ENCODE measurements at regions not wholly inside any gene's neighbourhood (a gene's known extent, or its start where the extent isn't known, plus 50 kb on each side); places are given as distances from the start of the nearest gene placed in this dataset.
A peak's percentile ranks its signal among the peaks of the same experiment; 100 is the strongest.
"Not testable (repeated sequence)": the region's sequence is repeated elsewhere in the genome, so short reads cannot be mapped to it uniquely, and the experiment has no call there.

- DNase-seq (ENCODE audit: low read depth) = no peak
These were observed 257.1 kb downstream of the GATA3 start for GRCh38 chr10:8311526-8312070.

- DNase-seq (ENCODE audit: low read depth) = no peak
These were observed 257.6 kb downstream of the GATA3 start for GRCh38 chr10:8312079-8312478.

GRCh38 chr10:8312781-8313180, 258.3 kb downstream of the GATA3 start:
- no peak for DNase-seq (ENCODE audit: low read depth)

GRCh38 chr10:8314486-8314885, 260.0 kb downstream of the GATA3 start:
- DNase-seq (ENCODE audit: low read depth) = no peak

- DNase-seq (ENCODE audit: low read depth) = no peak
These were observed 261.1 kb downstream of the GATA3 start for GRCh38 chr10:8315619-8316021.

- DNase-seq (ENCODE audit: low read depth) = no peak
These were observed 261.8 kb downstream of the GATA3 start for GRCh38 chr10:8316284-8316683.

GRCh38 chr10:8318429-8318828, 263.9 kb downstream of the GATA3 start:
- not testable (repeated sequence) for DNase-seq (ENCODE audit: low read depth)

- DNase-seq (ENCODE audit: low read depth) = no peak
These were observed 264.5 kb downstream of the GATA3 start for GRCh38 chr10:8318956-8319355.

GRCh38 chr10:8319704-8320103, 265.2 kb downstream of the GATA3 start:
- no peak for DNase-seq (ENCODE audit: low read depth)

GRCh38 chr10:8321990-8322389, 267.5 kb downstream of the GATA3 start:
- no peak for DNase-seq (ENCODE audit: low read depth)

GRCh38 chr10:8323428-8324054, 269.1 kb downstream of the GATA3 start:
- no peak for DNase-seq (ENCODE audit: low read depth)

GRCh38 chr10:8325024-8325980, 270.8 kb downstream of the GATA3 start:
- no peak for DNase-seq (ENCODE audit: low read depth)

GRCh38 chr10:8326396-8327139, 272.1 kb downstream of the GATA3 start:
- no peak for DNase-seq (ENCODE audit: low read depth)

GRCh38 chr10:8327140-8327423, 272.6 kb downstream of the GATA3 start:
- DNase-seq (ENCODE audit: low read depth) = no peak

GRCh38 chr10:8331387-8331786, 276.9 kb downstream of the GATA3 start:
- no peak for DNase-seq (ENCODE audit: low read depth)

GRCh38 chr10:8331896-8332729, 277.6 kb downstream of the GATA3 start:
- DNase-seq (ENCODE audit: low read depth) = peak; percentile 84

- no peak for DNase-seq (ENCODE audit: low read depth)
These were observed 278.2 kb downstream of the GATA3 start for GRCh38 chr10:8332730-8333111.

- DNase-seq (ENCODE audit: low read depth) = no peak
These were observed 280.1 kb downstream of the GATA3 start for GRCh38 chr10:8334631-8335030.

- DNase-seq (ENCODE audit: low read depth) = no peak
These were observed 282.3 kb downstream of the GATA3 start for GRCh38 chr10:8336629-8337331.

- DNase-seq (ENCODE audit: low read depth) = no peak
These were observed 282.8 kb downstream of the GATA3 start for GRCh38 chr10:8337332-8337651.

GRCh38 chr10:8338177-8338766, 283.8 kb downstream of the GATA3 start:
- no peak for DNase-seq (ENCODE audit: low read depth)

Data from activated T-helper 1 cell treated with Interleukin-2 at 50 U/mL for 16 hours (primary cell).